Liver (tissue), 8 donors: ENCODE measurements at regions not wholly inside any gene's neighbourhood (a gene's known extent, or its start where the extent isn't known, plus 50 kb on each side); places are given as distances from the start of the nearest gene placed in this dataset.

Experiments
- DNase-seq: peaks from one replicate; pipeline ENCODE4 v3.0.0-alpha.2; 2017; ENCODE audit warnings: low spot score
- H3K27ac ChIP-seq, 2 donors: one replicate each; pipeline ENCODE4 v1.7.0; 2013; ENCODE audit warnings: inconsistent platforms in 2 of 2, low read length in 2 of 2, control low read depth in 1 of 2, low read depth in 1 of 2, mild to moderate bottlenecking in 1 of 2
- H3K27me3 ChIP-seq, 4 donors: one replicate each; pipeline versions ENCODE4 v1.6.1 to v1.7.0; 2013; ENCODE audit warnings: low read length in 3 of 4, inconsistent platforms in 1 of 4, mild to moderate bottlenecking in 1 of 4, moderate library complexity in 1 of 4; ENCODE audit not compliant: control insufficient read depth in 4 of 4, insufficient read depth in 4 of 4
- H3K36me3 ChIP-seq, 4 donors: one replicate each; pipeline versions ENCODE4 v1.6.1 to v1.7.0; 2013; ENCODE audit warnings: low read length in 3 of 4, mild to moderate bottlenecking in 3 of 4, low read depth in 1 of 4, moderate library complexity in 1 of 4; ENCODE audit not compliant: control insufficient read depth in 4 of 4, insufficient read depth in 3 of 4
- H3K4me1 ChIP-seq, 4 donors: one replicate each; pipeline versions ENCODE4 v1.6.1 to v1.7.0; 2013; ENCODE audit warnings: low read length in 3 of 4, mild to moderate bottlenecking in 3 of 4, moderate library complexity in 1 of 4; ENCODE audit not compliant: control insufficient read depth in 4 of 4, insufficient read depth in 4 of 4
- H3K4me3 ChIP-seq, 3 donors: one replicate each; pipeline versions ENCODE4 v1.6.1 to v1.7.0; 2013; ENCODE audit warnings: low read length in 3 of 3, control low read depth in 1 of 3, low read depth in 1 of 3, mild to moderate bottlenecking in 1 of 3
- H3K9ac ChIP-seq, 2 donors: one replicate each; pipeline ENCODE4 v1.7.0; 2013; ENCODE audit warnings: low read length in 2 of 2, mild to moderate bottlenecking in 2 of 2, moderate library complexity in 2 of 2, control low read depth in 1 of 2, low read depth in 1 of 2
- H3K9me3 ChIP-seq, 4 donors: one replicate each; pipeline versions ENCODE4 v1.6.1 to v1.7.0; 2013; ENCODE audit warnings: low read length in 3 of 4; ENCODE audit not compliant: control insufficient read depth in 4 of 4
- EGR1 ChIP-seq, 2 donors: IDR thresholded peaks; 2 replicates each; pipeline ENCODE4 v1.6.1; 2016 to 2018; ENCODE audit warnings: antibody characterized with exemption in 2 of 2, low read depth in 2 of 2
- FOXA1 ChIP-seq: IDR thresholded peaks from 2 replicates; pipeline ENCODE4 v1.6.1; 2016; ENCODE audit warnings: antibody characterized with exemption
- FOXA2 ChIP-seq: IDR thresholded peaks from 2 replicates; pipeline ENCODE4 v1.6.1; 2016; ENCODE audit warnings: antibody characterized with exemption
- GABPA ChIP-seq, 2 donors: IDR thresholded peaks in 1 of 2; conservative IDR thresholded peaks in 1 of 2; 2 replicates each; pipeline ENCODE4 v1.6.1; 2016; ENCODE audit warnings: antibody characterized with exemption in 2 of 2, mild to moderate bottlenecking in 1 of 2, moderate library complexity in 1 of 2
- HNF4A ChIP-seq, 2 donors: conservative IDR thresholded peaks; 2 replicates each; pipeline ENCODE4 v1.6.1; 2016; ENCODE audit warnings: antibody characterized with exemption in 2 of 2, mild to moderate bottlenecking in 2 of 2
- HNF4G ChIP-seq: IDR thresholded peaks from 2 replicates; pipeline ENCODE4 v1.6.1; 2016; ENCODE audit warnings: antibody characterized with exemption
- JUND ChIP-seq, 2 donors: IDR thresholded peaks; 2 replicates each; pipeline ENCODE4 v1.6.1; 2016; ENCODE audit warnings: antibody characterized with exemption in 2 of 2
- NR2F2 ChIP-seq: IDR thresholded peaks from 2 replicates; pipeline ENCODE4 v1.6.1; 2016; ENCODE audit warnings: antibody characterized with exemption
- RAD21 ChIP-seq, 2 donors: IDR thresholded peaks; 2 replicates each; pipeline ENCODE4 v1.6.1; 2016; ENCODE audit warnings: antibody characterized with exemption in 2 of 2, mild to moderate bottlenecking in 2 of 2
- REST ChIP-seq: IDR thresholded peaks from 2 replicates; pipeline ENCODE4 v1.6.1; 2016; ENCODE audit warnings: antibody characterized with exemption, mild to moderate bottlenecking
- RXRA ChIP-seq, 2 donors: IDR thresholded peaks; 2 replicates each; pipeline ENCODE4 v1.6.1; 2017 to 2018; ENCODE audit warnings: antibody characterized with exemption in 2 of 2, mild to moderate bottlenecking in 1 of 2
- SP1 ChIP-seq: IDR thresholded peaks from 2 replicates; pipeline ENCODE4 v1.6.1; 2018; ENCODE audit warnings: antibody characterized with exemption, mild to moderate bottlenecking
- TAF1 ChIP-seq: conservative IDR thresholded peaks from 2 replicates; pipeline ENCODE4 v1.6.1; 2016; ENCODE audit warnings: antibody characterized with exemption, mild to moderate bottlenecking
- YY1 ChIP-seq: IDR thresholded peaks from 2 replicates; pipeline ENCODE4 v1.6.1; 2016; ENCODE audit warnings: antibody characterized with exemption, mild to moderate bottlenecking
- WGBS: extraction: QIAGEN DNeasy Blood & Tissue Kit; methylation state at CpG from one replicate; pipeline ENCODE4 v1.1.7; 2013; 5-methylcytosine and 5-hydroxymethylcytosine counted together
- TF ChIP-seq, protein P1 (sequence below): fragments of 150-350 bp; IDR thresholded peaks from 2 replicates; pipeline ENCODE4 v1.5.1; 2017; ENCODE audit warnings: improper control_type of control experiment, low read depth, low read length; ENCODE audit not compliant: missing input control
- TF ChIP-seq, protein P2 (sequence below): IDR thresholded peaks from 2 replicates; pipeline ENCODE4 v1.6.1; 2016; ENCODE audit warnings: antibody characterized with exemption
- TF ChIP-seq, protein P3 (sequence below): IDR thresholded peaks from 2 replicates; pipeline ENCODE4 v1.6.1; 2016; ENCODE audit warnings: antibody characterized with exemption
- donor health status: healthy.
- donor health status: healthy.
- donor health status: healthy.
- donor health status: healthy.
- donor health status: healthy.

DNA sequence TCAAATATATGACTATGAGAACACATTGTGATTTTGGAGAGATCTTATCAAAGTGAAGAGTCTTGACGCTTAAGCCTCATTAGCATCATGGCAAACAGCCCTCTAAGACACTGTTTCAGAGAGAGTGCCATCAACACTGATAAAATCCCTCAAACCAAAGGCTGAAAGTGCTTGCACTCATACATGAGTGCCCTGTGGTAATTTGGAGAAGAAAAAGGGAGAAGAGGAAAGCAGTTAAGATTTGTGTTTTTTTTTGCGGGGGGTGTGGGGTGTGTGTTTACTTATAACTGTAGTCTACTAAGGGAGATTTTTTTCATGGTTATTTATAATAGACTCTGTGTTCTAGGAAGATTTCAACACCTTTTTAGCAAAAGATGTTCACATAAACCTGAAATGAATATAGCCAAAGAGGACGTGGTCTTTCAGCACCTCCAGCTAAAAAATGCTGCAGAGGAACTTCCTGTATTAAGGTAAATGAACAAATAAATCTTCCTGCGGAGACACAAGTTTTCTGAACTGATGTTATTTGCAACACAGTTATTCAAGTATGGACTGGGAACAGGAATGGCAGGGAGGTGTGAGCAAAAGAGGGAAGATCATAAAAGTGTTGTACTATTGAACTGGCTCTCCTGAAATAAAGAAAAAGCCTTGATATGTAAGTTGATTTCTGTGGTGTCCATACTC lies 81.9 kb upstream of the TGFBR2 start:
- Histone ChIP-seq H3K27me3 (no peaks in the 10 kb centered on the region), H3K27ac (no peak overlapping the region), H3K9ac (no peak overlapping the region), H3K4me1 (peaks cover 4 to 7% (median 5%) of the 10 kb centered on the region in 4 donors), H3K4me3 (no peak overlapping the region), H3K9me3 (no peaks in the 10 kb centered on the region), H3K36me3 (no peaks in the 10 kb centered on the region)
- no peak for DNase-seq
- 86% methylated on average over 4 of the region's 4 CpGs for WGBS
- TF ChIP-seq SP1 (no peak), HNF4A (conservative IDR thresholded peaks at IDR 0.05) (no peak), YY1 (no peak), FOXA1 (no peak), GABPA (IDR thresholded peaks at IDR 0.05 in 1 of 2, conservative IDR thresholded peaks at IDR 0.05 in 1 of 2) (no peak), NR2F2 (no peak), RAD21 (IDR thresholded peaks at IDR 0.05) (no peak), RXRA (IDR thresholded peaks at IDR 0.05) (no peak), REST (no peak), JUND (IDR thresholded peaks at IDR 0.05) (no peak), FOXA2 (no peak), HNF4G (no peak), EGR1 (IDR thresholded peaks at IDR 0.05; ENCODE audit: low read depth in 2 of 2) (no peak), TAF1 (no peak)
- TF ChIP-seq, protein P1, sequence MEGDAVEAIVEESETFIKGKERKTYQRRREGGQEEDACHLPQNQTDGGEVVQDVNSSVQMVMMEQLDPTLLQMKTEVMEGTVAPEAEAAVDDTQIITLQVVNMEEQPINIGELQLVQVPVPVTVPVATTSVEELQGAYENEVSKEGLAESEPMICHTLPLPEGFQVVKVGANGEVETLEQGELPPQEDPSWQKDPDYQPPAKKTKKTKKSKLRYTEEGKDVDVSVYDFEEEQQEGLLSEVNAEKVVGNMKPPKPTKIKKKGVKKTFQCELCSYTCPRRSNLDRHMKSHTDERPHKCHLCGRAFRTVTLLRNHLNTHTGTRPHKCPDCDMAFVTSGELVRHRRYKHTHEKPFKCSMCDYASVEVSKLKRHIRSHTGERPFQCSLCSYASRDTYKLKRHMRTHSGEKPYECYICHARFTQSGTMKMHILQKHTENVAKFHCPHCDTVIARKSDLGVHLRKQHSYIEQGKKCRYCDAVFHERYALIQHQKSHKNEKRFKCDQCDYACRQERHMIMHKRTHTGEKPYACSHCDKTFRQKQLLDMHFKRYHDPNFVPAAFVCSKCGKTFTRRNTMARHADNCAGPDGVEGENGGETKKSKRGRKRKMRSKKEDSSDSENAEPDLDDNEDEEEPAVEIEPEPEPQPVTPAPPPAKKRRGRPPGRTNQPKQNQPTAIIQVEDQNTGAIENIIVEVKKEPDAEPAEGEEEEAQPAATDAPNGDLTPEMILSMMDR, result no peak
- TF ChIP-seq, protein P2, sequence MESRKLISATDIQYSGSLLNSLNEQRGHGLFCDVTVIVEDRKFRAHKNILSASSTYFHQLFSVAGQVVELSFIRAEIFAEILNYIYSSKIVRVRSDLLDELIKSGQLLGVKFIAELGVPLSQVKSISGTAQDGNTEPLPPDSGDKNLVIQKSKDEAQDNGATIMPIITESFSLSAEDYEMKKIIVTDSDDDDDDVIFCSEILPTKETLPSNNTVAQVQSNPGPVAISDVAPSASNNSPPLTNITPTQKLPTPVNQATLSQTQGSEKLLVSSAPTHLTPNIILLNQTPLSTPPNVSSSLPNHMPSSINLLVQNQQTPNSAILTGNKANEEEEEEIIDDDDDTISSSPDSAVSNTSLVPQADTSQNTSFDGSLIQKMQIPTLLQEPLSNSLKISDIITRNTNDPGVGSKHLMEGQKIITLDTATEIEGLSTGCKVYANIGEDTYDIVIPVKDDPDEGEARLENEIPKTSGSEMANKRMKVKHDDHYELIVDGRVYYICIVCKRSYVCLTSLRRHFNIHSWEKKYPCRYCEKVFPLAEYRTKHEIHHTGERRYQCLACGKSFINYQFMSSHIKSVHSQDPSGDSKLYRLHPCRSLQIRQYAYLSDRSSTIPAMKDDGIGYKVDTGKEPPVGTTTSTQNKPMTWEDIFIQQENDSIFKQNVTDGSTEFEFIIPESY, result no peak
- TF ChIP-seq, protein P3, sequence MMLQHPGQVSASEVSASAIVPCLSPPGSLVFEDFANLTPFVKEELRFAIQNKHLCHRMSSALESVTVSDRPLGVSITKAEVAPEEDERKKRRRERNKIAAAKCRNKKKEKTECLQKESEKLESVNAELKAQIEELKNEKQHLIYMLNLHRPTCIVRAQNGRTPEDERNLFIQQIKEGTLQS, result no peak
